Fibroblast of pulmonary artery (primary cell): ENCODE measurements at regions not wholly inside any gene's neighbourhood (a gene's known extent, or its start where the extent isn't known, plus 50 kb on each side); places are given as distances from the start of the nearest gene placed in this dataset.

Experiments used
- DNase-seq: peaks from one replicate; pipeline ENCODE4 v3.0.0-alpha.2; 2010; ENCODE audit warnings: low read depth
- H3K4me3 ChIP-seq: replicated peaks from 2 replicates; pipeline ENCODE4 v1.5.1; 2011; ENCODE audit warnings: low read depth, mild to moderate bottlenecking, control low read depth, low read length, moderate library complexity
- TF ChIP-seq, protein P1 (sequence below): IDR thresholded peaks from 2 replicates; pipeline ENCODE4 v1.5.1; 2011; ENCODE audit warnings: mild to moderate bottlenecking, control low read depth, low read length, inconsistent platforms; ENCODE audit errors: missing control alignments

DNA sequence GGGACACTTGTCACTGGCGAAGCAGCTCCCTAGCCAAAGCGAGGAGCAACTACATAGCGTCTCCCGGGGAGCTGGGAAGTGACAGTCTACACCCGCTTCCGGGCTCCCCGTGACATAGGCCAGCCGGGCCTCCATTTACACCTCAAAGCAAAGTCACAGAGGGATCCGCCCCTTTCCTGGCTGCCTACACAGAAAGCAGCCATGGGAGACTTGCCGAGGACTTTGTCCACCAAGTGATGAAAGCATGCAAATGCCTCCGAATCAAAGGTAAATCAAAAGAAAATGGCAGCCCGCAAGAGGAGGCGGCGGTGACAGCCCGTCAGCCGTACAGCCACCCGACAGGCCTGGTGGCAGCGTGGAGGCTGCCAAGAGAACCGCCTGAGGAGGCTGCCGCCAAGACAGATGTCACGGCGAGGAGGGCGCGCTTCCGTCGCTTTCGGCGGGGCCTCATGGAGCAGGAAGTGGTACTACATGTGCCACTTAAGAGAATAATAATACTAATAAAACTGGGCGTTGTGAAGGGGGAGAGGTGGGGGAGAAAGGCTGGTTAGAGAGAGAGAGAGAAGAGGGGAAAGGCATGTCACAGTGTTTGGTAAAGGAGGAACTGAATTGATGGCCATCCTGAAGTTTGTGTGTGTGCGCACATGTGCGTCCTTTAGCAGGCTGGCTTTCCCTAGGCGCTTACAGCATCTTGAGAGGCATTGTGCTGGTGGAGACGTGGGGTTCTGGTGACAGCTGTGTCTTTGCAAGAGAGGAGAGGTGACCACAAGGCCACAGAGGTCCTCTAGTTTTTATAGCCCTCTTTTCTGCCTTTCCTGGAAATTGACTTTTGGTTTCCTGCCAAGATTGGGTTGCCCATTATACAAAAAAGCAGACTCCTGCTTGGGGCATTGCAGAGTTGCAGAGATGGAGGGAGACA lies 661.7 kb downstream of the VRK1 start:
- DNase-seq: no peak
- TF ChIP-seq, protein P1, sequence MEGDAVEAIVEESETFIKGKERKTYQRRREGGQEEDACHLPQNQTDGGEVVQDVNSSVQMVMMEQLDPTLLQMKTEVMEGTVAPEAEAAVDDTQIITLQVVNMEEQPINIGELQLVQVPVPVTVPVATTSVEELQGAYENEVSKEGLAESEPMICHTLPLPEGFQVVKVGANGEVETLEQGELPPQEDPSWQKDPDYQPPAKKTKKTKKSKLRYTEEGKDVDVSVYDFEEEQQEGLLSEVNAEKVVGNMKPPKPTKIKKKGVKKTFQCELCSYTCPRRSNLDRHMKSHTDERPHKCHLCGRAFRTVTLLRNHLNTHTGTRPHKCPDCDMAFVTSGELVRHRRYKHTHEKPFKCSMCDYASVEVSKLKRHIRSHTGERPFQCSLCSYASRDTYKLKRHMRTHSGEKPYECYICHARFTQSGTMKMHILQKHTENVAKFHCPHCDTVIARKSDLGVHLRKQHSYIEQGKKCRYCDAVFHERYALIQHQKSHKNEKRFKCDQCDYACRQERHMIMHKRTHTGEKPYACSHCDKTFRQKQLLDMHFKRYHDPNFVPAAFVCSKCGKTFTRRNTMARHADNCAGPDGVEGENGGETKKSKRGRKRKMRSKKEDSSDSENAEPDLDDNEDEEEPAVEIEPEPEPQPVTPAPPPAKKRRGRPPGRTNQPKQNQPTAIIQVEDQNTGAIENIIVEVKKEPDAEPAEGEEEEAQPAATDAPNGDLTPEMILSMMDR: no peak
- H3K4me3 ChIP-seq: no peak overlapping the region

DNA sequence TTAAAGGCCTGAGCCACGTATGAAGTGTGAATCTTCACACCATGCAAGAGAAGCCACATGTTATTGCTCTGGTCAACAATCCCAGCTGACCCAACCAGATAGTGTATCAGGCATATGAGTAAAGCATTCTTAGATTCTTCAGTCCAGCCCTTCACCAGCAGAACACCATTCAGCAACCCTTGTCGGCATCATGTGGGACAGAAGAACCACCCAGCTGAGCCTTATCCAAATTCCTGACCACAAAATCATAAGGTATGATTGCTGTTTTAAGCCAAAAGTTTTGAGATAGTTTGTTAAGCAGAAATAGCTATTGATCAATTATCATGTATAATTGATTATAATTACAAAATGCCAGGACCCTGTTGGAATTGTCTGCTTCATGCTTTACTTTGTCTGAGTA lies 664.9 kb downstream of the VRK1 start:
- TF ChIP-seq, protein P1: no peak
- H3K4me3 ChIP-seq: no peak overlapping the region
- DNase-seq: no peak

DNA sequence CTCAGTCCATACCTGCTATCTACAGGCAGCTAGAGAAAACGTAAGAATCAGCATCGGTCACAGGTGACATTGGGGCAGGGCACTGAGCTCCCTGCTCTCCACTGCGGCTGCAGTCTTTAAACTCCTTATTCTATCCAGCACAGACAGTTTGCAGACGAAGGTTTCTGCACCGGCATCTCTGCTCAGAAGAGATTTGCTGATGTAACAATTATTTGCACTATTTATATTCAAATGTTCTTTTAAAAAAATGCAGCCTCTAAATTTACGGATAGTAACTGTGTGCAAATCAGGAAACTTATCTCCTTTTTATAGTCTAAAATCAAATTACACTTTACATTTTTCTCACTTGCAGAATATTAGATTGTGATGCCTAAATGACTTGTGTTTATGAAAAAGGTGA lies 671.0 kb downstream of the VRK1 start:
- no peak overlapping the region for H3K4me3 ChIP-seq
- TF ChIP-seq, protein P1: no peak
- DNase-seq: no peak

DNA sequence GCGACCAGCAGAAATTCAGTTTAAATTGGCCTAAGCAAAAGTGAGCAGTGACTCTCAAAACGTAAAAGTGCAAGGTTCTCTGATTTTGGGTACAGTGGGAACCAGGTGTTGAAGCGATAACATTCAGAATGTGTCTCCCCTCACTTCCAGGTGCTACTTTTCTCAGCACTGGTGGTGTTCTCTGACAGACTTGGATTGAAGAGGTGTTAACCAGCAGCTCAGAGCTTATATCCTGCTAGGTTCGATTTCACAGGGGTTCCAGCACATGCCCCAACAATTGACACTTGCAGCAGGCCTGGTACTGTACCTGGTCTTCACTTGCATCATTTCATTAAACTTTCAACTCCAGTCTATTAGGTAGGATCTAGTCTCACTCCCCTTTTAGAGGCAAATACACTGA lies 680.2 kb downstream of the VRK1 start:
- H3K4me3 ChIP-seq: no peak overlapping the region
- DNase-seq: no peak
- TF ChIP-seq, protein P1: no peak

DNA sequence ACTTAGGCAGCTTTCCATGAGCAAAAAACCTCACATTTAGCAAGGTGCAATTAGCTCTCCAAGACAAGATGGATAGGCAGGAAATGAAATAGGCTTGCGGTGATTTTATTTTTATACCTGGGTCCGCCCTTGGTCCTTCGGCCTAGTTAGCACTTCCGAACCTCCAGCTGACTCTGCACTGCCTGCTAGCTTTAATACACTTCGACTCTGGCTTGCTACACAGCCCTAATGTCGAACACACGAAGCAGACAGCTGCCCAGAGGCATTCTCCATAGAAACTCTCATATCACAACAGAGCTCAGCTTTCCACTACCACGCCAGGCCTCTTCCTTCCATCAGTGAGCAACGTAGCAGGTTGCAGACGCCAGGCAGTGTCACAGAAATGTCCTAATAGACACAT lies 688.0 kb downstream of the VRK1 start:
- no peak for DNase-seq
- no peak overlapping the region for H3K4me3 ChIP-seq
- TF ChIP-seq, protein P1: no peak

DNA sequence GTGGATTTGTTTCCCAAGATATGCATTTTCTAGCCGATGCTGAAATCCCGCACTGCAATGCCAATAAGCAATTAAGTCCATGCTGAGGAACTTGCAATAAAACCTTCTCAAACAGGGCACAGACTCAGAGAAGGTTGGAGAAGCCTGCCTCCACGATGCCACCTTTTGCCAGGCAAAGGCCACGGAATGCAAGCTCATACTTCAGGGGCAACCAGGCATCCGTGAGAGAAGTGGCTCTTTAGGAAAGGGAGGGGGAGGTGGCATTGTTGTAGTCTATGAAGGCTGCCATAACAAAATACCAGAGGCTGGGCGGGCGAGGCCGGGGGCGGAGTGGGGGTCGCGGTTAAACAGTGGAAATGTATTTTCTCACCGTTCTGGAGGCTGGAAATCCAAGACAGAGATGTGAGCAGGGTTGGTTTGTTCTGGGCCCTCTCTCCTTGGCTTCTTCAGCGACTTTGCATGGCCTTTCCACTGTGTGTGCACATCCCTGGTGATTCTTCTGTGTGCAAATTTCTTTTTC lies 689.5 kb downstream of the VRK1 start:
- no peak for DNase-seq
- H3K4me3 ChIP-seq: no peak overlapping the region
- TF ChIP-seq, protein P1: no peak
